SU-DHL-6 (cell line): ENCODE measurements at regions not wholly inside any gene's neighbourhood (a gene's known extent, or its start where the extent isn't known, plus 50 kb on each side); places are given as distances from the start of the nearest gene placed in this dataset.

ENCODE experiments used
- EZH2phosphoT487 ChIP-seq: fragments of 200-600 bp; sonication (generic), shearing (Covaris generic); conservative IDR thresholded peaks from 2 replicates; pipeline ENCODE4 v1.6.1; 2018; ENCODE audit warnings: mild to moderate bottlenecking, antibody characterized with exemption, low read length, moderate library complexity, mixed read lengths
- TF ChIP-seq, protein P1 (sequence below): fragments of 200-600 bp; sonication (generic); IDR thresholded peaks from one replicate; pipeline ENCODE4 v1.5.1; 2017; ENCODE audit warnings: antibody characterized with exemption, mild to moderate bottlenecking, low read length, moderate library complexity; ENCODE audit not compliant: insufficient read depth, poor library complexity, severe bottlenecking

- TF ChIP-seq, protein P1, sequence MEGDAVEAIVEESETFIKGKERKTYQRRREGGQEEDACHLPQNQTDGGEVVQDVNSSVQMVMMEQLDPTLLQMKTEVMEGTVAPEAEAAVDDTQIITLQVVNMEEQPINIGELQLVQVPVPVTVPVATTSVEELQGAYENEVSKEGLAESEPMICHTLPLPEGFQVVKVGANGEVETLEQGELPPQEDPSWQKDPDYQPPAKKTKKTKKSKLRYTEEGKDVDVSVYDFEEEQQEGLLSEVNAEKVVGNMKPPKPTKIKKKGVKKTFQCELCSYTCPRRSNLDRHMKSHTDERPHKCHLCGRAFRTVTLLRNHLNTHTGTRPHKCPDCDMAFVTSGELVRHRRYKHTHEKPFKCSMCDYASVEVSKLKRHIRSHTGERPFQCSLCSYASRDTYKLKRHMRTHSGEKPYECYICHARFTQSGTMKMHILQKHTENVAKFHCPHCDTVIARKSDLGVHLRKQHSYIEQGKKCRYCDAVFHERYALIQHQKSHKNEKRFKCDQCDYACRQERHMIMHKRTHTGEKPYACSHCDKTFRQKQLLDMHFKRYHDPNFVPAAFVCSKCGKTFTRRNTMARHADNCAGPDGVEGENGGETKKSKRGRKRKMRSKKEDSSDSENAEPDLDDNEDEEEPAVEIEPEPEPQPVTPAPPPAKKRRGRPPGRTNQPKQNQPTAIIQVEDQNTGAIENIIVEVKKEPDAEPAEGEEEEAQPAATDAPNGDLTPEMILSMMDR, result no peak
- TF ChIP-seq EZH2phosphoT487, result no peak
Observed at GRCh38 chr19:23531231-23531790, 136.0 kb upstream of the ZNF91 start.
